H9 (cell line): ENCODE measurements at regions not wholly inside any gene's neighbourhood (a gene's known extent, or its start where the extent isn't known, plus 50 kb on each side); places are given as distances from the start of the nearest gene placed in this dataset.

Experiments
- DNase-seq: peaks from one replicate; pipeline ENCODE4 v3.0.0-alpha.2; 2017
- H2AFZ ChIP-seq: one replicate; pipeline ENCODE4 v1.6.1; 2013; ENCODE audit warnings: mild to moderate bottlenecking, low read length, control low read depth, moderate library complexity
- H2AK5ac ChIP-seq: 2 replicates; pipeline ENCODE4 v1.6.1; 2013; ENCODE audit warnings: low read length, control low read depth, mixed read lengths; ENCODE audit not compliant: insufficient read length
- H2BK120ac ChIP-seq: one replicate; pipeline ENCODE4 v1.6.1; 2013; ENCODE audit warnings: low read depth, mild to moderate bottlenecking, low read length, control low read depth, inconsistent platforms; ENCODE audit not compliant: poor library complexity, severe bottlenecking
- H2BK12ac ChIP-seq: 2 replicates; pipeline ENCODE4 v1.6.1; 2013; ENCODE audit warnings: low read length, control low read depth, mixed read lengths, low read depth; ENCODE audit not compliant: insufficient read length
- H2BK15ac ChIP-seq: 2 replicates; pipeline ENCODE4 v1.6.1; 2013; ENCODE audit warnings: low read depth, low read length, control low read depth
- H2BK20ac ChIP-seq: one replicate; pipeline ENCODE4 v1.6.1; 2013; ENCODE audit warnings: low read depth, mild to moderate bottlenecking, low read length, control low read depth, inconsistent platforms; ENCODE audit not compliant: poor library complexity, severe bottlenecking
- H2BK5ac ChIP-seq: 2 replicates; pipeline ENCODE4 v1.6.1; 2013; ENCODE audit warnings: low read length, control low read depth, mixed read lengths; ENCODE audit not compliant: insufficient read length
- H3K14ac ChIP-seq: 2 replicates; pipeline ENCODE4 v1.6.1; 2013; ENCODE audit warnings: low read length, control low read depth; ENCODE audit not compliant: insufficient read depth
- H3K18ac ChIP-seq: 2 replicates; pipeline ENCODE4 v1.6.1; 2013; ENCODE audit warnings: low read depth, mild to moderate bottlenecking, mixed read lengths, low read length, control low read depth; ENCODE audit not compliant: insufficient read length
- H3K23ac ChIP-seq: 2 replicates; pipeline ENCODE4 v1.6.1; 2013; ENCODE audit warnings: low read length, control low read depth, mixed read lengths, low read depth; ENCODE audit not compliant: insufficient read length
- H3K23me2 ChIP-seq: 2 replicates; pipeline ENCODE4 v1.6.1; 2013; ENCODE audit warnings: low read depth, mild to moderate bottlenecking, mixed read lengths, low read length, control low read depth; ENCODE audit not compliant: insufficient read length, poor library complexity, severe bottlenecking
- H3K27ac ChIP-seq: 2 replicates; pipeline ENCODE4 v1.5.1; 2013; ENCODE audit warnings: low read length, control low read depth, mixed read lengths, low read depth; ENCODE audit not compliant: insufficient read length
- H3K27me3 ChIP-seq: 2 replicates; pipeline ENCODE4 v1.6.1; 2013; ENCODE audit warnings: low read length, control low read depth, inconsistent platforms; ENCODE audit not compliant: insufficient read depth
- H3K4ac ChIP-seq: 2 replicates; pipeline ENCODE4 v1.6.1; 2013; ENCODE audit warnings: low read depth, mild to moderate bottlenecking, control low read depth, inconsistent platforms, low read length, moderate library complexity
- H3K4me1 ChIP-seq: 2 replicates; pipeline ENCODE4 v1.6.1; 2013; ENCODE audit warnings: low read length, control low read depth, inconsistent platforms; ENCODE audit not compliant: insufficient read depth
- H3K4me2 ChIP-seq: 2 replicates; pipeline ENCODE4 v1.6.1; 2013; ENCODE audit warnings: low read length, control low read depth, mixed read lengths; ENCODE audit not compliant: insufficient read length, insufficient read depth
- H3K56ac ChIP-seq: 2 replicates; pipeline ENCODE4 v1.6.1; 2013; ENCODE audit warnings: low read depth, mild to moderate bottlenecking, mixed read lengths, low read length, control low read depth; ENCODE audit not compliant: insufficient read length
- H3K79me1 ChIP-seq: 2 replicates; pipeline ENCODE4 v1.6.1; 2013; ENCODE audit warnings: low read depth, mild to moderate bottlenecking, moderate library complexity, low read length, control low read depth, inconsistent platforms; ENCODE audit not compliant: insufficient read depth, poor library complexity, severe bottlenecking
- H3K79me2 ChIP-seq: 2 replicates; pipeline ENCODE4 v1.6.1; 2013; ENCODE audit warnings: low read length, control low read depth, inconsistent platforms; ENCODE audit not compliant: insufficient read depth
- H3K9ac ChIP-seq: 2 replicates; pipeline ENCODE4 v1.6.1; 2013; ENCODE audit warnings: low read length, control low read depth, mixed read lengths; ENCODE audit not compliant: insufficient read length; ENCODE audit errors: extremely low read depth
- H3K9me3 ChIP-seq: one replicate; pipeline ENCODE4 v1.6.1; 2013; ENCODE audit warnings: low read depth, low read length, inconsistent platforms; ENCODE audit not compliant: control insufficient read depth
- H3T11ph ChIP-seq: one replicate; pipeline ENCODE4 v1.6.1; 2013; ENCODE audit warnings: mild to moderate bottlenecking, low read length, control low read depth, inconsistent platforms
- H4K20me1 ChIP-seq: one replicate; pipeline ENCODE4 v1.6.1; 2013; ENCODE audit not compliant: control insufficient read depth, insufficient read length, insufficient read depth
- H4K5ac ChIP-seq: 2 replicates; pipeline ENCODE4 v1.6.1; 2013; ENCODE audit warnings: low read depth, mild to moderate bottlenecking, mixed read lengths, low read length, control low read depth; ENCODE audit not compliant: insufficient read length
- H4K8ac ChIP-seq: replicated peaks from 2 replicates; pipeline ENCODE4 v1.6.1; 2013; ENCODE audit warnings: low read length, control low read depth, mixed read lengths, low read depth; ENCODE audit not compliant: insufficient read length
- H4K91ac ChIP-seq: 2 replicates; pipeline ENCODE4 v1.6.1; 2013; ENCODE audit warnings: low read depth, mild to moderate bottlenecking, moderate library complexity, mixed read lengths, low read length, control low read depth; ENCODE audit not compliant: insufficient read length
- H3K27ac Mint-ChIP-seq, 3 experiments: 2 replicates in 2 of 3; 3 replicates in 1 of 3; pipeline ENCODE4 v1.8.0; 2020 to 2021; ENCODE audit warnings: mixed read lengths in 3 of 3, mild to moderate bottlenecking in 1 of 3, moderate library complexity in 1 of 3
- H3K27me3 Mint-ChIP-seq: 2 replicates; pipeline ENCODE4 v1.8.0; 2021; ENCODE audit warnings: low read depth, mild to moderate bottlenecking, moderate library complexity, mixed read lengths
- H3K36me3 Mint-ChIP-seq, 3 experiments: 2 replicates in 2 of 3; 3 replicates in 1 of 3; pipeline ENCODE4 v1.8.0; 2020 to 2021; ENCODE audit warnings: low read depth in 3 of 3, mixed read lengths in 3 of 3; ENCODE audit not compliant: insufficient read depth in 1 of 3
- H3K4me1 Mint-ChIP-seq, 2 experiments: 2 replicates each; pipeline ENCODE4 v1.8.0; 2020; ENCODE audit warnings: mixed read lengths in 2 of 2
- H3K4me3 Mint-ChIP-seq, 2 experiments: 2 replicates in 1 of 2; 3 replicates in 1 of 2; pipeline ENCODE4 v1.8.0; 2020 to 2021; ENCODE audit warnings: mild to moderate bottlenecking in 2 of 2, mixed read lengths in 2 of 2, moderate library complexity in 1 of 2
- H3K9me3 Mint-ChIP-seq, 2 experiments: 2 replicates in 1 of 2; 3 replicates in 1 of 2; pipeline ENCODE4 v1.8.0; 2020; ENCODE audit warnings: mild to moderate bottlenecking in 2 of 2, mixed read lengths in 2 of 2, moderate library complexity in 1 of 2
- CTCF ChIP-seq: fragments of 200-600 bp; sonication (generic); conservative IDR thresholded peaks from 3 replicates; pipeline ENCODE4 v1.8.0; 2021; ENCODE audit warnings: antibody characterized with exemption, mild to moderate bottlenecking
- WGBS: extraction: QIAGEN DNeasy Blood & Tissue Kit; methylation state at CpG from one replicate; pipeline ENCODE4 v1.1.7; 2013; ENCODE audit warnings: missing lambda C conversion rate, low lambda C conversion rate, mixed read lengths; ENCODE audit not compliant: insufficient read length; ENCODE audit errors: extremely low coverage; 5-methylcytosine and 5-hydroxymethylcytosine counted together

DNA sequence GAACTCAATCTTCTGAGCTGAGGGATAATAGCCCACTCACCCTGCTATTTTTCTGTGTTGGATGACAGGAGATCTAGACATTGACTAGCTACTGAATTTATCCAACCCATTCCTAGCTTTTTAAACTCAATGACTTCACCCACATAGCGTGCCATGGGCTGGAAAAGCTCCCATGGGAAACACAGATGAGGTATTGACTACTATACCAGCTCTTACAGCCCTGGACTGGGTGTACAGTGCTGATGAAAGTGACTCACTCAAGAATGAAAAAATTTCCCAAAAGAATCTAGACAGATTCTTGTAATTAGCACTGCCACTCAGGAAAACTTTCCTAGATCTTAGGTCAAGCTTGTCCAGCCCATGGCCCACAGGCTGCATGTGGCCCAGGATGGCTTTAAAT lies 72.7 kb upstream of the NREP start:
- H3K23me2 ChIP-seq = no peaks in the 10 kb centered on the region
- H3K56ac ChIP-seq = no peak overlapping the region
- no peaks in the 10 kb centered on the region for H3K27me3 Mint-ChIP-seq
- no peak overlapping the region for H3K4me3 Mint-ChIP-seq
- H3K27ac Mint-ChIP-seq = no peak overlapping the region
- H4K5ac ChIP-seq = no peak overlapping the region
- no peaks in the 10 kb centered on the region for H3K79me1 ChIP-seq
- no peaks in the 10 kb centered on the region for H3K79me2 ChIP-seq
- no peak for DNase-seq
- H4K8ac ChIP-seq = no peak overlapping the region
- H4K91ac ChIP-seq = no peak overlapping the region
- H2BK20ac ChIP-seq = no peak overlapping the region
- H3K23ac ChIP-seq = no peak overlapping the region
- no peaks in the 10 kb centered on the region for H3K4me1 ChIP-seq
- no peak overlapping the region for H2BK5ac ChIP-seq
- no peak overlapping the region for H3K14ac ChIP-seq
- no peak overlapping the region for H3K27ac ChIP-seq
- H3T11ph ChIP-seq = no peak overlapping the region
- no peaks in the 10 kb centered on the region for H3K9me3 ChIP-seq
- no peak overlapping the region for H3K4ac ChIP-seq
- H3K18ac ChIP-seq = no peak overlapping the region
- H2BK12ac ChIP-seq = no peak overlapping the region
- H3K4me2 ChIP-seq = no peak overlapping the region
- no peaks in the 10 kb centered on the region for H4K20me1 ChIP-seq
- H3K27me3 ChIP-seq = no peaks in the 10 kb centered on the region
- H3K36me3 Mint-ChIP-seq = peaks cover 0 to 6% (median 0%) of the 10 kb centered on the region in 3 experiments; a peak in 2 of 7 replicates
- no peak overlapping the region for H3K9ac ChIP-seq
- H2BK15ac ChIP-seq = no peak overlapping the region
- H2BK120ac ChIP-seq = no peak overlapping the region
- H2AK5ac ChIP-seq = no peak overlapping the region
- peaks cover 0 to 4% of the 10 kb centered on the region in 2 experiments; a peak in 2 of 4 replicates for H3K4me1 Mint-ChIP-seq
- TF ChIP-seq CTCF = no peak
- no CpG with 5 or more reads among the region's 1 CpG for whole genome bisulfite sequencing
- H3K9me3 Mint-ChIP-seq = peaks cover 2 to 6% of the 10 kb centered on the region in 2 experiments; a peak in 3 of 5 replicates
- H2AFZ ChIP-seq = no peak overlapping the region
